ENCODE measurements at regions not wholly inside any gene's neighbourhood (a gene's known extent, or its start where the extent isn't known, plus 50 kb on each side); places are given as distances from the start of the nearest gene placed in this dataset.

GRCh38 chr9:91134608-91135007 lies 227.1 kb downstream of the AUH start:
- H3K36me3 Mint-ChIP-seq, result no peaks in the 10 kb centered on the region
- H3K9me3 Mint-ChIP-seq, result peaks cover 0 to 5% (median 0%) of the 10 kb centered on the region in 7 donors
- peaks cover 0 to 6% (median 3%) of the 10 kb centered on the region in 4 donors for H3K4me1 Mint-ChIP-seq

GRCh38 chr9:91137391-91137790 lies 224.3 kb downstream of the AUH start:
- Histone ChIP-seq H3K4me3 (ENCODE audit: low read depth, low read length) (no peak overlapping the region), H3K4me1 (ENCODE audit: control insufficient read depth, insufficient read depth, low read length, poor library complexity, severe bottlenecking) (no peaks in the 10 kb centered on the region), H3K36me3 (ENCODE audit: control insufficient read depth, insufficient read depth, low read length) (no peaks in the 10 kb centered on the region), H3K9me3 (ENCODE audit: control insufficient read depth in 2 of 2, low read length in 2 of 2) (no peaks in the 10 kb centered on the region), H3K27ac (ENCODE audit: insufficient read depth, low read length, poor library complexity, severe bottlenecking) (no peak overlapping the region), H3K27me3 (ENCODE audit: control insufficient read depth, insufficient read depth, low read length) (peaks cover 3% of the 10 kb centered on the region)
- peaks cover 0 to 5% (median 0%) of the 10 kb centered on the region in 7 donors for H3K9me3 Mint-ChIP-seq
- no peak for ATAC-seq (ENCODE audit: low read depth in 2 of 2)
- H3K27me3 Mint-ChIP-seq, result peaks cover 14% of the 10 kb centered on the region
- H3K27ac Mint-ChIP-seq, result no peak overlapping the region
- no peak for DNase-seq
- H3K4me3 Mint-ChIP-seq, result no peak overlapping the region
- no peaks in the 10 kb centered on the region for H3K36me3 Mint-ChIP-seq
- no peaks in the 10 kb centered on the region for H3K4me1 Mint-ChIP-seq

More at GRCh38 chr9:91134608-91135007, 227.1 kb downstream of the AUH start:
- DNase-seq (no peak), ATAC-seq (ENCODE audit: low read depth in 2 of 2) (no peak)
- peaks cover 3% of the 10 kb centered on the region for H3K27me3 ChIP-seq (ENCODE audit: control insufficient read depth, insufficient read depth, low read length)
- H3K4me3 ChIP-seq (ENCODE audit: low read depth, low read length), result no peak overlapping the region
- no peaks in the 10 kb centered on the region for H3K4me1 ChIP-seq (ENCODE audit: control insufficient read depth, insufficient read depth, low read length, poor library complexity, severe bottlenecking)
- no peaks in the 10 kb centered on the region for H3K36me3 ChIP-seq (ENCODE audit: control insufficient read depth, insufficient read depth, low read length)
- Mint-ChIP-seq H3K27ac (no peak overlapping the region), H3K4me3 (no peak overlapping the region), H3K27me3 (peaks cover 14% of the 10 kb centered on the region)
- no peaks in the 10 kb centered on the region for H3K9me3 ChIP-seq (ENCODE audit: control insufficient read depth in 2 of 2, low read length in 2 of 2)
- no peak overlapping the region for H3K27ac ChIP-seq (ENCODE audit: insufficient read depth, low read length, poor library complexity, severe bottlenecking)

- Histone ChIP-seq H3K36me3 (ENCODE audit: control insufficient read depth, insufficient read depth, low read length) (no peaks in the 10 kb centered on the region), H3K4me1 (ENCODE audit: control insufficient read depth, insufficient read depth, low read length, poor library complexity, severe bottlenecking) (no peaks in the 10 kb centered on the region), H3K4me3 (ENCODE audit: low read depth, low read length) (no peak overlapping the region), H3K27me3 (ENCODE audit: control insufficient read depth, insufficient read depth, low read length) (peaks cover 3% of the 10 kb centered on the region), H3K9me3 (ENCODE audit: control insufficient read depth in 2 of 2, low read length in 2 of 2) (no peaks in the 10 kb centered on the region), H3K27ac (ENCODE audit: insufficient read depth, low read length, poor library complexity, severe bottlenecking) (no peak overlapping the region)
- Mint-ChIP-seq H3K27me3 (peaks cover 14% of the 10 kb centered on the region), H3K27ac (no peak overlapping the region), H3K9me3 (peaks cover 0 to 5% (median 0%) of the 10 kb centered on the region in 7 donors), H3K4me1 (no peaks in the 10 kb centered on the region), H3K36me3 (no peaks in the 10 kb centered on the region), H3K4me3 (no peak overlapping the region)
- DNase-seq (no peak), ATAC-seq (ENCODE audit: low read depth in 2 of 2) (no peak)
These were observed 223.0 kb downstream of the AUH start for GRCh38 chr9:91138760-91139159.

- DNase-seq, result no peak
- H3K27ac ChIP-seq (ENCODE audit: insufficient read depth, low read length, poor library complexity, severe bottlenecking), result no peak overlapping the region
- H3K4me1 ChIP-seq (ENCODE audit: control insufficient read depth, insufficient read depth, low read length, poor library complexity, severe bottlenecking), result peaks cover 3% of the 10 kb centered on the region
- Mint-ChIP-seq H3K4me1 (no peaks in the 10 kb centered on the region), H3K9me3 (no peaks in the 10 kb centered on the region), H3K27me3 (peaks cover 12% of the 10 kb centered on the region), H3K4me3 (no peak overlapping the region), H3K36me3 (no peaks in the 10 kb centered on the region), H3K27ac (no peak overlapping the region)
- peaks cover 3% of the 10 kb centered on the region for H3K27me3 ChIP-seq (ENCODE audit: control insufficient read depth, insufficient read depth, low read length)
- no peaks in the 10 kb centered on the region for H3K9me3 ChIP-seq (ENCODE audit: control insufficient read depth in 2 of 2, low read length in 2 of 2)
- no peaks in the 10 kb centered on the region for H3K36me3 ChIP-seq (ENCODE audit: control insufficient read depth, insufficient read depth, low read length)
- no peak overlapping the region for H3K4me3 ChIP-seq (ENCODE audit: low read depth, low read length)
- ATAC-seq (ENCODE audit: low read depth in 2 of 2), result no peak
These were observed 220.2 kb downstream of the AUH start for GRCh38 chr9:91141407-91141965.

- Mint-ChIP-seq H3K4me1 (peaks cover 3 to 12% (median 6%) of the 10 kb centered on the region in 4 donors), H3K27ac (no peak overlapping the region)
These were observed 218.6 kb downstream of the AUH start for GRCh38 chr9:91143162-91143561.

GRCh38 chr9:91143642-91144041 lies 218.1 kb downstream of the AUH start:
- H3K27ac Mint-ChIP-seq, result no peak overlapping the region

More at GRCh38 chr9:91143162-91143561, 218.6 kb downstream of the AUH start:
- Mint-ChIP-seq H3K4me3 (no peak overlapping the region), H3K27me3 (no peaks in the 10 kb centered on the region), H3K36me3 (no peaks in the 10 kb centered on the region), H3K9me3 (peaks cover 0 to 3% (median 0%) of the 10 kb centered on the region in 7 donors)
- Histone ChIP-seq H3K27me3 (ENCODE audit: control insufficient read depth, insufficient read depth, low read length) (no peaks in the 10 kb centered on the region), H3K36me3 (ENCODE audit: control insufficient read depth, insufficient read depth, low read length) (no peaks in the 10 kb centered on the region), H3K4me1 (ENCODE audit: control insufficient read depth, insufficient read depth, low read length, poor library complexity, severe bottlenecking) (peaks cover 4% of the 10 kb centered on the region), H3K27ac (ENCODE audit: insufficient read depth, low read length, poor library complexity, severe bottlenecking) (no peak overlapping the region), H3K4me3 (ENCODE audit: low read depth, low read length) (no peak overlapping the region), H3K9me3 (ENCODE audit: control insufficient read depth in 2 of 2, low read length in 2 of 2) (no peaks in the 10 kb centered on the region)
- DNase-seq (no peak), ATAC-seq (ENCODE audit: low read depth in 2 of 2) (no peak)

GRCh38 chr9:91144769-91145168 lies 216.9 kb downstream of the AUH start:
- no peak overlapping the region for H3K27ac Mint-ChIP-seq
- no peak for DNase-seq
- H3K4me3 ChIP-seq (ENCODE audit: low read depth, low read length), result no peak overlapping the region
- peaks cover 4% of the 10 kb centered on the region for H3K4me1 ChIP-seq (ENCODE audit: control insufficient read depth, insufficient read depth, low read length, poor library complexity, severe bottlenecking)
- no peaks in the 10 kb centered on the region for H3K36me3 ChIP-seq (ENCODE audit: control insufficient read depth, insufficient read depth, low read length)
- no peaks in the 10 kb centered on the region for H3K27me3 ChIP-seq (ENCODE audit: control insufficient read depth, insufficient read depth, low read length)
- ATAC-seq (ENCODE audit: low read depth in 2 of 2), result no peak
- H3K9me3 Mint-ChIP-seq, result peaks cover 0 to 3% (median 0%) of the 10 kb centered on the region in 7 donors
- H3K4me3 Mint-ChIP-seq, result no peak overlapping the region
- no peaks in the 10 kb centered on the region for H3K27me3 Mint-ChIP-seq
- H3K9me3 ChIP-seq (ENCODE audit: control insufficient read depth in 2 of 2, low read length in 2 of 2), result peaks cover 0 to 3% of the 10 kb centered on the region in 2 experiments
- no peak overlapping the region for H3K27ac ChIP-seq (ENCODE audit: insufficient read depth, low read length, poor library complexity, severe bottlenecking)
- H3K4me1 Mint-ChIP-seq, result peaks cover 6 to 21% (median 9%) of the 10 kb centered on the region in 4 donors
- no peaks in the 10 kb centered on the region for H3K36me3 Mint-ChIP-seq

More at GRCh38 chr9:91143642-91144041, 218.1 kb downstream of the AUH start:
- Histone ChIP-seq H3K27me3 (ENCODE audit: control insufficient read depth, insufficient read depth, low read length) (no peaks in the 10 kb centered on the region), H3K27ac (ENCODE audit: insufficient read depth, low read length, poor library complexity, severe bottlenecking) (no peak overlapping the region), H3K4me1 (ENCODE audit: control insufficient read depth, insufficient read depth, low read length, poor library complexity, severe bottlenecking) (peaks cover 4% of the 10 kb centered on the region), H3K9me3 (ENCODE audit: control insufficient read depth in 2 of 2, low read length in 2 of 2) (no peaks in the 10 kb centered on the region), H3K4me3 (ENCODE audit: low read depth, low read length) (no peak overlapping the region), H3K36me3 (ENCODE audit: control insufficient read depth, insufficient read depth, low read length) (no peaks in the 10 kb centered on the region)
- DNase-seq, result no peak
- no peak overlapping the region for H3K4me3 Mint-ChIP-seq
- no peaks in the 10 kb centered on the region for H3K36me3 Mint-ChIP-seq
- peaks cover 0 to 3% (median 0%) of the 10 kb centered on the region in 7 donors for H3K9me3 Mint-ChIP-seq
- H3K27me3 Mint-ChIP-seq, result no peaks in the 10 kb centered on the region
- peaks cover 6 to 16% (median 9%) of the 10 kb centered on the region in 4 donors for H3K4me1 Mint-ChIP-seq
- ATAC-seq (ENCODE audit: low read depth in 2 of 2), result no peak

GRCh38 chr9:91145496-91145895 lies 216.2 kb downstream of the AUH start:
- Histone ChIP-seq H3K4me3 (ENCODE audit: low read depth, low read length) (no peak overlapping the region), H3K27me3 (ENCODE audit: control insufficient read depth, insufficient read depth, low read length) (no peaks in the 10 kb centered on the region), H3K4me1 (ENCODE audit: control insufficient read depth, insufficient read depth, low read length, poor library complexity, severe bottlenecking) (peaks cover 8% of the 10 kb centered on the region), H3K36me3 (ENCODE audit: control insufficient read depth, insufficient read depth, low read length) (no peaks in the 10 kb centered on the region), H3K27ac (ENCODE audit: insufficient read depth, low read length, poor library complexity, severe bottlenecking) (no peak overlapping the region), H3K9me3 (ENCODE audit: control insufficient read depth in 2 of 2, low read length in 2 of 2) (peaks cover 0 to 3% of the 10 kb centered on the region in 2 experiments)
- Mint-ChIP-seq H3K9me3 (peaks cover 0 to 3% (median 0%) of the 10 kb centered on the region in 7 donors), H3K27me3 (no peaks in the 10 kb centered on the region), H3K36me3 (no peaks in the 10 kb centered on the region), H3K27ac (no peak overlapping the region), H3K4me1 (peaks cover 6 to 25% (median 14%) of the 10 kb centered on the region in 4 donors), H3K4me3 (no peak overlapping the region)
- no peak for ATAC-seq (ENCODE audit: low read depth in 2 of 2)
- DNase-seq, result no peak
